ENCODE measurements at regions not wholly inside any gene's neighbourhood (a gene's known extent, or its start where the extent isn't known, plus 50 kb on each side); places are given as distances from the start of the nearest gene placed in this dataset.

GRCh38 chr13:22644941-22645340, 535.8 kb upstream of the SGCG start:
- Mint-ChIP-seq H3K4me3 (no peak overlapping the region), H3K4me1 (peaks cover 1% of the 10 kb centered on the region), H3K36me3 (ENCODE audit: low read depth) (no peaks in the 10 kb centered on the region), H3K27me3 (ENCODE audit: insufficient read depth) (no peaks in the 10 kb centered on the region), H3K27ac (no peak overlapping the region), H3K9me3 (no peaks in the 10 kb centered on the region)
- H3K4me3 ChIP-seq (ENCODE audit: low read length): no peak overlapping the region
- no peak for TF ChIP-seq CTCF (conservative IDR thresholded peaks at IDR 0.05)
- DNase-seq: no peak
- no peaks in the 10 kb centered on the region for H3K36me3 ChIP-seq (ENCODE audit: control insufficient read depth, insufficient read depth, low read length)
- no peak overlapping the region for H3K27ac ChIP-seq (ENCODE audit: low read depth, low read length)
- H3K27me3 ChIP-seq (ENCODE audit: control insufficient read depth, insufficient read depth, low read length, poor library complexity, severe bottlenecking): no peaks in the 10 kb centered on the region
- no peaks in the 10 kb centered on the region for H3K9me3 ChIP-seq (ENCODE audit: control insufficient read depth, low read length)
- WGBS, 2 experiments (ENCODE audit: insufficient coverage in 1 of 2, insufficient read length in 1 of 2): 90 to 92% methylated on average over 4 of the region's 4 CpGs
- no peak overlapping the region for H3K9ac ChIP-seq (ENCODE audit: extremely low read depth, low read length, poor library complexity, severe bottlenecking)
- no peaks in the 10 kb centered on the region for H3K4me1 ChIP-seq (ENCODE audit: control insufficient read depth, insufficient read depth, low read length)

GRCh38 chr13:22647156-22647850, 533.5 kb upstream of the SGCG start:
- DNase-seq: no peak
- no peak for TF ChIP-seq CTCF (conservative IDR thresholded peaks at IDR 0.05)
- H3K36me3 ChIP-seq (ENCODE audit: control insufficient read depth, insufficient read depth, low read length): no peaks in the 10 kb centered on the region
- H3K4me1 ChIP-seq (ENCODE audit: control insufficient read depth, insufficient read depth, low read length): no peaks in the 10 kb centered on the region
- no peak overlapping the region for H3K27ac Mint-ChIP-seq
- no peak overlapping the region for H3K4me3 Mint-ChIP-seq
- H3K9ac ChIP-seq (ENCODE audit: extremely low read depth, low read length, poor library complexity, severe bottlenecking): no peak overlapping the region
- H3K36me3 Mint-ChIP-seq (ENCODE audit: low read depth): no peaks in the 10 kb centered on the region
- no peaks in the 10 kb centered on the region for H3K9me3 ChIP-seq (ENCODE audit: control insufficient read depth, low read length)
- peaks cover 1% of the 10 kb centered on the region for H3K4me1 Mint-ChIP-seq
- no peak overlapping the region for H3K4me3 ChIP-seq (ENCODE audit: low read length)
- no peaks in the 10 kb centered on the region for H3K9me3 Mint-ChIP-seq
- H3K27ac ChIP-seq (ENCODE audit: low read depth, low read length): no peak overlapping the region
- no peaks in the 10 kb centered on the region for H3K27me3 ChIP-seq (ENCODE audit: control insufficient read depth, insufficient read depth, low read length, poor library complexity, severe bottlenecking)
- H3K27me3 Mint-ChIP-seq (ENCODE audit: insufficient read depth): no peaks in the 10 kb centered on the region

GRCh38 chr13:22648320-22648801, 532.4 kb upstream of the SGCG start:
- no peaks in the 10 kb centered on the region for H3K36me3 Mint-ChIP-seq (ENCODE audit: low read depth)
- H3K4me1 Mint-ChIP-seq: peaks cover 1% of the 10 kb centered on the region
- no peaks in the 10 kb centered on the region for H3K27me3 Mint-ChIP-seq (ENCODE audit: insufficient read depth)
- 61 to 84% methylated on average over 3 to 7 of the region's 7 CpGs for WGBS, 2 experiments (ENCODE audit: insufficient coverage in 1 of 2, insufficient read length in 1 of 2)
- no peaks in the 10 kb centered on the region for H3K9me3 ChIP-seq (ENCODE audit: control insufficient read depth, low read length)
- H3K4me1 ChIP-seq (ENCODE audit: control insufficient read depth, insufficient read depth, low read length): no peaks in the 10 kb centered on the region
- H3K9ac ChIP-seq (ENCODE audit: extremely low read depth, low read length, poor library complexity, severe bottlenecking): no peak overlapping the region
- DNase-seq: peak; percentile 58
- H3K27ac Mint-ChIP-seq: peak overlapping the region; percentile 45
- no peak overlapping the region for H3K4me3 Mint-ChIP-seq
- no peak overlapping the region for H3K27ac ChIP-seq (ENCODE audit: low read depth, low read length)
- no peak overlapping the region for H3K4me3 ChIP-seq (ENCODE audit: low read length)
- H3K36me3 ChIP-seq (ENCODE audit: control insufficient read depth, insufficient read depth, low read length): no peaks in the 10 kb centered on the region
- no peak for TF ChIP-seq CTCF (conservative IDR thresholded peaks at IDR 0.05)
- no peaks in the 10 kb centered on the region for H3K27me3 ChIP-seq (ENCODE audit: control insufficient read depth, insufficient read depth, low read length, poor library complexity, severe bottlenecking)
- no peaks in the 10 kb centered on the region for H3K9me3 Mint-ChIP-seq
